EH (cell line): ENCODE measurements at regions not wholly inside any gene's neighbourhood (a gene's known extent, or its start where the extent isn't known, plus 50 kb on each side); places are given as distances from the start of the nearest gene placed in this dataset.

Source experiments
- DNase-seq: peaks from one replicate; pipeline ENCODE4 v3.0.0-alpha.2; 2015; ENCODE audit warnings: low read depth

DNA sequence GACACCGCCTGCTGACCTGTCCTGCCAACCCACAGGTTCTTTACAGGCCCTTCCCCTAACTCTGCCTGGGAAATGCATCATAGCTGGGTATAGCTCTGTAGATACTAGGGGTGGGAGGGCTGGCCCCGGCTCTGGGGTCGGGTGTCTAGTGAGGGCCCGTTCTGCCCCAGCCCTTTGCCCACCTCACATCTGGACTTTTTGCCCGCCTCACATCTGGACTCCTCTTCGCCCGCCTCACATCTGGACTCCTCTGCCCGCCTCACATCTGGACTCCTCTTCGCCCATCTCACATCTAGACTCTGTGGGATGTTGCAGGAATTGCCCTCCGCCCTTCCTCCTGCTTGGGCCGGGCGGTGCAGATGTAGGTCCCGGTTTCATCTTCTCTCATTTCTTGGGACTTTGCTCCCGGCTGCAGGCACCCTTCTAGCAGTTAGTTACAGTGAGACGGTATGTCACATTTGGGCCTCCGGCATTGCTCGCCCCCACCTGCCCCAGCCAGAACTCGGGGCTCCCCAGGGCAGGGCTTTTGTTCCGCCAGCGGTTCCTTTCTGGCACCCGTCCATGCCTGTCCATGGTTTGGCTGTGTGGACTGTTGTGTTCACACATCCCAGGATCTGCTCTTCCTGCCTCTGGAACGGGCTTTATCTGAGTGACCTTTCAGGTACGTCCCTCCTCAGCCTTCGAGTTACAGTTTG is 1153.7 kb downstream of the BRD1 start:
- no peak for DNase-seq

DNA sequence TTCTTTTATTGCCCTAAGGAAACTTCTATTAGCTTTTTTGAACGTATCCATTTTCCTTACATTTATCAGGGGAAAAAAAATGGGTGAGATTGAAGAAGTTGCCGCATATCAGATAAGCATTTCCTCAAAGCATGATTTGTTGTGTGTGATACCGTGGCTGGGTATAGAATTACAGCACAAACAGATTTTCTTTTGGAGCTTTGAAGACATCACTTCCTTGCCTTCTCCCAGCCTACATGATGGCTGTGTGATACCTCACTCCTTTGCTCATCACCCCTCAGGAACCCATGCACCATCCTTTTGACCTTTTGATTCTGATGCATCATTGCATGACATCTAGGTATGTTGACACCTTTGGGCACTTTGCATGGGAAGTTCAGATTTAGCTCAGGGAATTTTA is 1155.3 kb downstream of the BRD1 start:
- DNase-seq, result no peak

DNA sequence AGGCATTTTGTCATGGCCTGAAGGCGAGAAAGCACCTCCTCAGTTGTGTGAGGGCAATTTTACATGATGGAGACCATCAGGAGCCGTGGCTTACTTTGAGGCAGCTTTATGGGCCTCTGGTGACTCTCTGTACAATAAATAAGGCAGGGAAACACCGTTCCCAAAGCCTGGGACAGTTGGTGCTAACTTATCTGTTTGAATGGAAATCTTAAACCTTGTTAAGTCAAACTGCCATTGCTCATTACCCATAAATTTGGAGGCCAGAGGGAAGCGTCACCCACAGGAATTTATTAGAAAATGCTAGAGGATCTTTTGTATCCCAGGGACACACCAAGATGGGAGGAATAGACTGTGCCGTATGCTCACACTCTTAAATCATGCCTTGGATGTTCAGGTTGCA is 1156.9 kb downstream of the BRD1 start:
- no peak for DNase-seq

GRCh38 chr22:48669986-48670716 is 1157.5 kb downstream of the BRD1 start:
- no peak for DNase-seq

DNA sequence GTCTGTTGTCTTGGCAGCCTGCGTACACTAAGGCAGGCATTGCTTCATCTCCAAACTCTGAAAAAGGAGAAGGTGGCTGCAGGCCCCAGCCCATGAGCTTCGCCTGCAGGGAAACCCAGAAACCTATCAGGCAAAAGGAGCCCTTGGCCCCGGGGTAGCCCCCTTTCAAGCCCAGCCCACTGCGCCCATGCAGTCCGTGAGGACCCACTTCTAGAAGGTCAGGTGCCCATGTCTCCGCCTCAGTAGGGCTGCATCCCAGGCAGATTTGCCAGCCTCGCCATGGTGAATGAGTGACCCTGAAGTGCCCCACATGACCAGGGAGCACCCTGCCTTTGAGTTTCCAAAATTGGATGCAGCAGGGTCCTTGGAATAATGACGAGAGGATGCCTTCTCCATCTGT is 1158.4 kb downstream of the BRD1 start:
- DNase-seq, result no peak

DNA sequence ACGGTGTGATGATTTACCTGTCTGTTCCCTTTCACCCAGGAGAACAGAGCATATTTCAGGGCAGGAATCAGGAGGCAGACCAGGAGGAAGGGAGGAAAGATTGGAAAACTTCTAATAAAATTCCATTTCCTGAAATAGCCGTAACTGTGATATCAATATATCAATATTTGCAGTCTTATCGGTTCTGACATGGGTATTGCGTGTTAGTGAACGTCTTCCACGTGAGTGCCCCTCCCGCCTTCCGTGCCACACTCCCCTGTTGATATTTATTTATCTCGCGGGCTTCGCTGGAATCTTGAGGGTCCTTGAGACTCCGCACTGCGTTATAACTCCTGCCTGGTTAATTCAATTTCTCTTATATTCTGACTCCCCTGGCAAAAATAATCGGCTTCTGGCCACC is 1160.4 kb downstream of the BRD1 start:
- no peak for DNase-seq

DNA sequence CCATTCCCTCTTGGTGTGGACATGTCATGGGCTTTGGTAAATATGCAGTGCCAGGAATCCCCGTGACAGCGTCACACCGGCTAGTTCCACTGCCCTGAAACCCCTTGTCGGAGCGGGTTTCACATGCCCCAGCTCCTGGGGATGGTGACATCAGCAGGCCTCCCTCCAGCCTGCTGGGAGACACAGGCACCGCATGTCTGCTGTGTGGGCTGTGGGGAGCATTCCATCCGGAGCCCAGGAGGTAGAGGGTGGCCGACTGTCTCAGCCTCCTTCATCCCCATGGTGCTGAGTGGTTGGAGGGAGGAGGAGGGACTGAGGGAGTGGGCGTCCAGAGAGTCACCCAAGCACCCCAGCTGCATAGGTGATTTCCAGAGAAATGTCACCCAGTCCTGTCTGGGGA is 1161.1 kb downstream of the BRD1 start:
- DNase-seq, result no peak

DNA sequence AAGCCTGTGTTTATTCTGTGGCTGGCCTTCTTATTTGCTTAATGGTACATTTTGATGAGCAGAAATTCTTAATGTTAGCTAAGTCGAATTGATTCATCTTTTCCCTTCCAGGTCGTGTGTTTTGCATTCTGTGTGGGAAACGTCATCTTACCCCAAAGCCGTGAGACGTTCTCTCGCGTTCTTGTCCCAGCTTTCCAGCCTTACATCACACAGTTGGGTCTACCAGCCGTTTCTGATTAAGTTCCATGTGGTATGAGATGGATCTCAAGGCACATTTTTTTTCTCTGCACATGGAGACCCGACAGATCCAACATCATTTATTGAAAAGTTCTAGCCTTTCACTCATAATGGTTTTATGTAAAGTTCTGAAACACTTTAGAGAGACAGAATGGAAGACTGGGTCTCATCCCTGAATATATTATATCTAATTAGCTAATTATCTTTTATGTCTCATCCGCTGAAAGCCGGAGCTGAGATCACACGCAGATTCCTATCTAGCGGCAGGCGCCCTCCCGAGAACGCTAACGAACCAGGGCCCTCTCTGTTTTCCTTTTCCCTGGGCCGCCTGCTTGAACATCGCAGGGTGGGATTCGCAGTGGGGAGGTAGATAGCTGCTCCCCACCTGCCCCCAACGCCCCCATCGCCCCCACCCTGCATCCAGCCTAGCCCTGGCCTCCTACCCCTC is 1162.2 kb downstream of the BRD1 start:
- DNase-seq, result no peak

- DNase-seq, result no peak
These were observed 1163.1 kb downstream of the BRD1 start for GRCh38 chr22:48664586-48664985.

- DNase-seq, result no peak
These were observed 1164.4 kb downstream of the BRD1 start for GRCh38 chr22:48663297-48663696.

DNA sequence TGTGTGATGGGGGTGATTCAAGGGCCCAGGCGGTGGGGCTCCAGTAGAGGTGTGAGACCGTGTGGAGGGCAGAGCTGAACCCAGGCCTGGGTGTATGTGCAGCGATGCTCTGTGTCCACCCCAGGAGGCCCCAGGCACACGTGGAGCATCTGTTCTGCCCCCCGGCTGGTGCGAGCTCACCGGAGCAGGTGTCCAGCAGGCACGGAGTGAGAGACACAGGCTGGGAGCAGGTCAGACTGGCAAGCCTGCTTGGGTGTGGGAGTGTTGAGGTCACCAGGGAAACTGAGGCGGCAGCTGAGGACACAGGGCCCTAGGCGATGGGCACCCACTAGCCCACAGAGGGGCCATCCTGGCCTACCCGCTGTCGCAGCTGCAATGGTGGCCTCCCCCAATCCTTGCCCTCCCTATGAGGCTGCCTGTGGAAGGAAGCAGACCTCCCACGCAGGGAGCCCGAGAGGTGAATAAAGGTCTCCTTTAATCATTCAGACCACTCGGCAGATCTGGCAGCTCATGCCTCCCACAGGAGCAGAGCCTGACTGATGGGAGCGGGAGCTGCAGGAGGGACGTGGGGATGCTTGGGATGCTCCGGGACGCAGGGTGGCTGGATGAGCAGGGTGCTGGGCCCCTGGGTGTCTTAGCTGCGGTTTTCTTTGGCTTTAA is 1165.1 kb downstream of the BRD1 start:
- no peak for DNase-seq

DNA sequence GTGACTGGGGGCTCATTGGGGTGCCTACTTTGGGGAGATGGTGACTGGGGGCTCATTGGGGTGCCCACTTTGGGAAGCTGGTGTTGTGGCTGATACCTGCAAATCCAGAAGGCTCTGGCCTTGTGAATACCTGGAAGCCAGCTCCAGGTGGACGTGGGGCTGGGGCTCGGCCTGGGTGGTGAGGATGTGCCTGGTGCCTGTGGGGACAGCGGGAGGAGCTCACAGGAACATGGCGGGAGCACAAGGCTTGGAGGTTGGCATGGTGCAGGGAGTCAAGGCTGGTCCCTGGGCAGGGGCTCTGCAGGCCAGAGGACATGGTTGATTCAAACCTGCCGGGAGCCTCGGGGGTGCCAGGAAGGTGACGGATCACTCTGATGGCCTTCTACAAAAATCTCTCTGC is 1165.7 kb downstream of the BRD1 start:
- no peak for DNase-seq

- no peak for DNase-seq
These were observed 1166.6 kb downstream of the BRD1 start for GRCh38 chr22:48660790-48661740.

DNA sequence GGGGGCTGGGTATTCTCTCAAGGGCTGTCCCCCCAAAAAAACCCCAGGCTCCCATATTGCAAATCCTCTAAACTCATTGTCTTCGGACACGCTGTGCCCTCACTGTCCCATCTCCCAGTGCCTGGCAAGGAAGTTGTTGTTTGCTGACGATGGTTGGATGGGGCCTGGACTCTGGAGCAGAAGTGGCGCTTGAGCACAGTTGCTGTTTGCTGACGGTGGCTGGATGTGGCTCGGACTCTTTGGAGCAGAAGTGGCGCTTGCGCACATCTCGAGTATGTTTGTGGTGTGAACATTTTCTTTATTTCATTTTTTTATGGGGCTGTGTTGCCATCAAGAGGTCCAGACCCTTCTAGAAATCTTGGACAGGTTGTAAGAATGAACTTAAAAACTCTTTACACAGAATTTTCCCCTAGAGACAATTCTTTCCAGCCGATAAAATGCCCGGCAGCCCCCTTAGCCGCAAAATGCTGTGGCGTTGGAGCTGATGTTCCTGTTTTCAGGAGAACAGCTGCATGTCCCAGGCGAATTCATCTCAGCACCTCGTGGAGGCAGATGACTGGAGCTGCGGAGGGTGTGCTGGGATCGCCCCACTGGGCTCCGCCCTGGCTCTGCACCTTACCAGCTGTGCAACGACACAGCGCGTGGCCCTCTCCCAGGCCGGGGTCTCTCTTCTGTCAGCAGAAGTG is 1167.4 kb downstream of the BRD1 start:
- no peak for DNase-seq

DNA sequence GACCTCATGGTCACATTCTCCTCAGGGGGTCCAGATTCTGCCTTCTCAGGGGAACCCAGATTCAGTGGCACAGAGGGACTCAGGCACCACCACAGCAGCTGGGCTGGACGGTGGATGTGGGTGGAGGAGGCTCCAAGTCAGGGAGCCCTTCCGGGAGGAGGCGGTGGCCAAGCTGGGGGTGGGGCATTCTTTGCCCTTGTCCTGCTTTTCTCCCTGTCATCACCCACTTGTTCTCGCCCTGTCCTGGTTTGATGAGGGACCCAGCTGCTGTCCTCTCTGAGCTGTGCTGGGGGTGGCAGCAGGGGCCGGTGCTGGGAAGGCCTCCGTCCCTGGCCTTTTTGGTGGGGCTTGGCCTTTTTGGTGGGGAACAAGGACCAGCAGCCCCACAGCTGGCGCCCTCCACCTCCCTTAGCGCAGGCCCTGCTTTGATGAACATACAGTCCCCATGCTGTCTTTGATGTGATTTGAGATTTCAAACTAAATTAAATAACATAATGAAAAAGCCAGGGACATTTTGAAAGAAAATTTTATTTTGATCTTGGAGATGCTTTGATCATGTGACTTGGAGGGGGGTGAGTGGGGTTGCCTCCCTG is 1168.2 kb downstream of the BRD1 start:
- DNase-seq, result no peak

DNA sequence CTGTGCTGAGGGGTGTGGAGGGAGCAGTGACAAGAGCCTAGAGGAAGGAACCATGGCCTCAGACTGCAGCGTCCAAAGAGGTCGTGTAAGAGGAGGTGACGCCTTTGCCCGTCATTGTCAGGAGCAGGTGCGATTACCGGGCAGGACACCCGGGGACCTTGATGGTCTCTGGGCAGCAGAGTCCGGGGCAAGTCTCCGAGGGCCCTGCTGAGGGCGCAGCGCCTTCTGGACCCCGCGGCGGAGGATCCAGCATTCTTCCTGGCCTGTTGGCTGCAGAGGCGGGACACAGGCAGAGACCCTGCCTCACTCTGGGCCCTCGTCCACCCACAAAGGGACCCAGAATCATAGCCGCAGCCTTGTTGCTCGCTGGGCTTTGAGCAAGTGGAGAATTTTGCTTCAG is 1168.8 kb downstream of the BRD1 start:
- DNase-seq, result no peak

DNA sequence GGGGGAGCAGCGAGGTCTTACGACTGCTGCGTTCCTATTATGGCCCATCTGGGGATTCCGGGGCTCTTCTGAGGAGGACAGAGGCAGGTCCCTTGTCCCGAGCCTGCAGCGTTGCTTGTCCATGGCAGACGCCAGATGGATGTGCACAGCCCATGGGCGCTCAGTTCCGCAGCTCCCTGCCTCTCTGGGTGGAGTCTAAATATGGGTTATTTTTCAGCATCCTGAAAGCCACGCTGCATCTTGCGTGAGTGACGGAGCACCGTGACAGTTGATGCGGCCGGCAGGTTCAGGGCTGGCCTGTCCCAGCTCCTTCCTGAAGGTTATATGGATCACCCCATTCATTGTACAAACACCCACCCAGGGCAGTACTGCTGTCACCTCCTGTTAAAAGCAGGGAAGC is 1169.4 kb downstream of the BRD1 start:
- no peak for DNase-seq

DNA sequence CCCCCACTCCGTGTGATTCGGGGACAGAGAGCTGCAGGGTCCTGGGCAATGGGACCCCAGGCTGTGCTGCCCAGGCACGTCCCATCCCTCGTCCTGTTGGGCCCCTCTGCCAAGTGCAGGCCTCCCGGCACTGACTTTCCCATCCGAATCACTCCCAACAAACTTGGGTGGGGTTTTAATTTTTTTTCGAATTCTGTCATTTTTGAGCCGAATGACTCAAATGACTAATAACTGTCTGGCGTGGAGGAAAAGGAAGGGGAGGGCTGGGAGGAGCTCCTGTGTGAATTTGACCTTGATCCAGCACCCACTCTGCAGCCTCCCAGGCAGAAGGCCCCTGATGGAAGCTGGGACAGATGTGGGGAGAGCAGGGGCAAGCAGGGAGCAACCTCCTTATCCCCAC is 1173.2 kb downstream of the BRD1 start:
- no peak for DNase-seq

DNA sequence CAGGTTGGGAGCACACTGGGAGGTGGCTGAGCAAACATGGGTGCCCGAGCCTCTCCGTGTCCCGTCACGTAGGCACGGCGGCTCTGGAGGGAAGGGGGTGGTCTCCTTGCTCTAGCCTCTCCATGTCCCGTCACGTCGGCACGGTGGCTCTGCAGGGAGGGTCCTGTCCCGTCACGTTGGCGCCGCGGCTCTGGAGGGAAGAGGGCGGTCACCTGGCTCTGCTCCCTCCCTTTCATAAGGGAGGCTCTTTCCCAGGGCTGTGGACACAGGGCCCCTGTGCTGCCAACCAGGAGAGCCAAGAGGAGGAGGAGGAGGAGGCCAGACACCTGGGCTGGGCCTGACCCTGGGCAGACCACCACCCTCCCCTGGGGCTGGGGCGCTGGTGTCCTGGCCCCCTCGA is 1173.7 kb downstream of the BRD1 start:
- no peak for DNase-seq

- DNase-seq, result no peak
These were observed 1174.4 kb downstream of the BRD1 start for GRCh38 chr22:48653306-48653705.

DNA sequence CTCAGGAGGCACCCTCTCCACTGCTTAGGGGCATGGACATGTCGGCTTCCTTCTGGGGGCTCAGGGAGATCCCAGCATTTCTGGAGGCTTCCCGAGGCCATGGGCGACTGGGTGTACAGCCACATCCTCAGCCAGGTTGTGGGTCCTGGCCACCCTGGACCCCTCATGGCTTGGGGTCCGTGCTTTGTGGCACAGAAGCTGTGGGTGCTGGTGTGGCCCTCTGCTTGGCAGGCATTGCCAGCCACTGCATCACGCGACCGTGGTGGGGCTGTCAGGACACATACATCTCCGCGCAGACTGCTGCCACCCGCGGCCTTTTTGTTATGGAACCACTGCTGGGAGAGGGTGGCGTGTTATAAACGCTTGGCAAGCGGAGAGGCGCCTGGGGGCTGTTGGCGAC is 1174.9 kb downstream of the BRD1 start:
- DNase-seq, result no peak
